ENCODE measurements at regions not wholly inside any gene's neighbourhood (a gene's known extent, or its start where the extent isn't known, plus 50 kb on each side); places are given as distances from the start of the nearest gene placed in this dataset.
A peak's percentile ranks its signal among the peaks of the same experiment; 100 is the strongest.

DNA sequence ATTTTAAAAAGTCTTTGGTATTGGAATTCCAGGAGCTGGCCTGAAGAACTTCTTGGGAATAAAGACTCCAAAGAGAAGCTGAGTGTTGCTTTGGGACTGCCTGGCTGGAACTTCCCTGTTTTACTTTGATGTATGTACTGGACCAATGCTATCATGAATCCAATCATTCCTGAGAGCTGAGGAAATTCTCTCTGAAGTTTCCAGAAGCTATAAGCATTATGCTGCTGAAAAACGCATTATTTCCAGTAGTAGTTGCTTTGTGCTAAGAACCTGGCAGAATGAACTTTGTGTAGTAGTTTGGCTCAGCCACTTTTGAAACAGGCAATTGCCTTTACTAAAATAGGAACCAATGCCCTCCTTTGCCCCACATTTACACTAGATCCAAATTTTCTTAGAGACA, 260.7 kb downstream of the HLX start:
- no peak for ATAC-seq (replicated peaks)
- DNase-seq = no peak
- no peaks in the 10 kb centered on the region for H3K27me3 Mint-ChIP-seq
- H3K36me3 Mint-ChIP-seq = peaks cover 0 to 11% of the 10 kb centered on the region in 2 donors
- no peak overlapping the region for H3K27ac Mint-ChIP-seq
- H3K9me3 Mint-ChIP-seq = peaks cover 5 to 14% of the 10 kb centered on the region in 2 donors
- H3K4me3 Mint-ChIP-seq = no peak overlapping the region
- peaks cover 0 to 2% of the 10 kb centered on the region in 2 donors for H3K4me1 Mint-ChIP-seq

DNA sequence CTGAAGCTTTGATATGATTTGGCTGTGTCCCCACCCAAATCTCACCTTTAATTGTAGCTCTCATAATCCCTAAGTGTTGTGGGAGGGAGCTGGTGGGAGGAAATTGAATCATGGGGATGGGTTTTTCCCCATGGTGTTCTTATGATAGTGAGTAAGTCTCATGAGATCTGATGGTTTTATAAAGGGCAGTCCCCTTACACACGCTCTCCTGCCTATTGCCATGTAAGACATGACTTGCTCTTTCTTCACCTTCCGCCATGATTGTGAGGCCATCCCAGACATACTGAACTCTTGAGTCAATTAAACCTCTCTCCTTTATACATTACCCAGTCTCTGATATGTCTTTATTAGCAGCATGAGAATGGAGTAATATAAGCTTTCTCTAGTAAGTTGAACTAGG, 261.9 kb downstream of the HLX start:
- Mint-ChIP-seq H3K4me3 (no peak overlapping the region), H3K9me3 (peaks cover 8 to 19% of the 10 kb centered on the region in 2 donors), H3K36me3 (peaks cover 2 to 15% of the 10 kb centered on the region in 2 donors), H3K4me1 (peaks cover 2 to 5% of the 10 kb centered on the region in 2 donors), H3K27me3 (peaks cover 0 to 5% of the 10 kb centered on the region in 2 donors), H3K27ac (no peak overlapping the region)
- ATAC-seq (replicated peaks) (peak in 1 of 2 donors; percentile 38), DNase-seq (no peak)

DNA sequence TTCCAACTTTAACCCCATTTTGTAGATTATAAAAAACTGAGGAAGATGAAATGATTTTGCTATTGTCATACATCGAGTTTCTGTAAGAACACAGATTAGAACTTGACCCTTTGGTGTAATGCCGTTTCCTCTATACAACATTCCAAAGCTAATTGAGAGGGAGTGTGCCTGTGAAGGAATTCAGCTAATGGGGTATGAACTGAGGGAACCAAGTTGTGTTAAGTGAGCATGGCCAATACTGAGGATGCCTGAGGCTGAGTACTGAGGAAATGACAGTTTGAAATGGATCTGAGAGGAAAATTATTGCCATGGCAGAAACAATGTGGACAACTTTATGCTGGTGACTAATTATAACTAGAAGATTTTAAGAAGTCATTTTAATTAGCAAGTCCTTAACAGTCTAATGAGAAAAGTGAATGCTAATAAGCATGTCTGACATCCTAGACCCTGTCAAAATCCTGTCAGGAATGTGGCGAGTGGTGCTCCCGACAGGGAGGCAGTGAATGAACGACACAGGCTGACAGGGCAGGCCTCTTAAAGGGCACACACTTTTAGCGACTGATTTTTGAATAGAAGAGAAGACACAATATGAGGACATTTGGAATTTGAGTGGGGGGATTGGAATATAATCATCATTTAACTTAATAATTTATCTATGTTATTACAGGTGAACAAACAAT, 262.5 kb downstream of the HLX start:
- DNase-seq (no peak), ATAC-seq (replicated peaks) (no peak)
- peaks cover 2 to 15% of the 10 kb centered on the region in 2 donors for H3K36me3 Mint-ChIP-seq
- peaks cover 0 to 5% of the 10 kb centered on the region in 2 donors for H3K27me3 Mint-ChIP-seq
- H3K4me3 Mint-ChIP-seq = no peak overlapping the region
- H3K4me1 Mint-ChIP-seq = peaks cover 2 to 5% of the 10 kb centered on the region in 2 donors
- peaks cover 8 to 19% of the 10 kb centered on the region in 2 donors for H3K9me3 Mint-ChIP-seq
- H3K27ac Mint-ChIP-seq = no peak overlapping the region

DNA sequence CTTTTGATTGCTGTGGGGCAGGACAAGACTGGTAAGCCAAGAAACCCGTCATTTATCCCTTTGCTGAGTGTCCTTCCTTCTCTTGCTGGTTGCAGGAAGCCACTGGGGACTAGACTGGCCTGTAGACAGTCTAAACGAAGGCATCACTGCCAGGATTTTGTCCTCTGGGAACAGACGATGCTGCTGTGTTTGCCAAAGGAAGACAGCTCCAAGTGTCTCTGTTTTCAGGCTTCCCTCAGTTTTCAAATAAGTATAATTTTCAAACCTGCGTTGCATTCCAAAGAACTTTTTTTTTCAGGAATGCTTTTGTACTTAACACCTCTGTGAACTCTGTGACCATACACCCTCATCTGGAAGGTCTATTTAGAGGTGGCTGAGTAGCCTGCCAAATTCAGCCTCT, 269.4 kb downstream of the HLX start:
- DNase-seq (no peak), ATAC-seq (replicated peaks) (no peak)
- Mint-ChIP-seq H3K27me3 (peaks cover 0 to 8% of the 10 kb centered on the region in 2 donors), H3K27ac (no peak overlapping the region), H3K4me1 (peaks cover 0 to 5% of the 10 kb centered on the region in 2 donors), H3K9me3 (peaks cover 5 to 11% of the 10 kb centered on the region in 2 donors), H3K36me3 (peaks cover 2 to 7% of the 10 kb centered on the region in 2 donors), H3K4me3 (no peak overlapping the region)

DNA sequence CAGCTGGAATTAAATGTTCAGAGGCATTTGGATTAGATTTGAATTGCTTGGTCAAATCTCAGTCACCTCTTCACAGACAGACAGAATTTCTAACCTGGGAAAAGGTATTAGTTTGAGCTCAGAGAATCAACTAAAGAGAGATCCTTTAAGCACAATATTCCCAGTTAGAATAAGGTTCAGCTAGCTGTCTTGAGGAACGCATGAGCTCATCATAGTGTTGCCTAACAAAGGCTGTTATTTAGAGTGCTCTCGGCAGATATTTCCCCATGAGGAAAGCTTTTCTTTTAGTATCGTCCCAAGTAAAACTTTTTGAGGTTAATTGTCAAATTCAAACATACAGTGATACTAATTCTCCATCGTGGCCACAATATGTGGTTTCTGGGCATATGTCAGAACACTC, 269.9 kb downstream of the HLX start:
- peaks cover 2 to 7% of the 10 kb centered on the region in 2 donors for H3K36me3 Mint-ChIP-seq
- H3K9me3 Mint-ChIP-seq = peaks cover 5 to 11% of the 10 kb centered on the region in 2 donors
- no peak for DNase-seq

DNA sequence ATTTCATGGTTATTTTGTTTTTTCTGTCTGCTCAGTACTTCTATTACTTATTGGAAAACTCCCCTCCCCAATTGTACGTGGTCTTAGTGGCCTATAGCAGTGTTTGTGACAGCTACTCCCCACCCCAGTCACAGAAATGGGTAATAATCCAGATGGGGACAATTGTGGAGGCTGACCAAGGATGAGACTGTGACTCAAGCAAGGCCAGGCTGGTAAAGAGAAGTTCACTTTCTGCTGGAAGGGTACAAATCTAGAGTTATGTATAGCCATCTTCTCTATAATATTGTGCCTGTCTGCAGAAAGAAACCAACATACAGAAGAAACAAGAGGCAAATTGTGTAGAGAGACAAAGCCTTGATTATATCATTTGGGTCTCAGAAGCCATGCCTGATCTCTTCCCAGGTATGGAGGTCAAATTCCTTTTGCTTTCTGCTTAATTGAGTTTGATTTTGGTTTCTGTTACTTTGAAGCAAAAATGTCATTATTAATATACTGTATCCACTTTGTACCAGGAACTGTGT, 270.4 kb downstream of the HLX start:
- ATAC-seq (replicated peaks) = no peak
- no peak for DNase-seq
- H3K4me3 Mint-ChIP-seq = no peak overlapping the region
- no peak overlapping the region for H3K27ac Mint-ChIP-seq
- peaks cover 0 to 9% of the 10 kb centered on the region in 2 donors for H3K27me3 Mint-ChIP-seq
- peaks cover 5 to 8% of the 10 kb centered on the region in 2 donors for H3K9me3 Mint-ChIP-seq
- peaks cover 2 to 7% of the 10 kb centered on the region in 2 donors for H3K36me3 Mint-ChIP-seq
- peaks cover 0 to 5% of the 10 kb centered on the region in 2 donors for H3K4me1 Mint-ChIP-seq

More for the DNA sequence above, 269.9 kb downstream of the HLX start:
- no peak overlapping the region for H3K4me3 Mint-ChIP-seq
- peaks cover 0 to 9% of the 10 kb centered on the region in 2 donors for H3K27me3 Mint-ChIP-seq
- no peak for ATAC-seq (replicated peaks)
- peaks cover 0 to 5% of the 10 kb centered on the region in 2 donors for H3K4me1 Mint-ChIP-seq
- H3K27ac Mint-ChIP-seq = no peak overlapping the region

DNA sequence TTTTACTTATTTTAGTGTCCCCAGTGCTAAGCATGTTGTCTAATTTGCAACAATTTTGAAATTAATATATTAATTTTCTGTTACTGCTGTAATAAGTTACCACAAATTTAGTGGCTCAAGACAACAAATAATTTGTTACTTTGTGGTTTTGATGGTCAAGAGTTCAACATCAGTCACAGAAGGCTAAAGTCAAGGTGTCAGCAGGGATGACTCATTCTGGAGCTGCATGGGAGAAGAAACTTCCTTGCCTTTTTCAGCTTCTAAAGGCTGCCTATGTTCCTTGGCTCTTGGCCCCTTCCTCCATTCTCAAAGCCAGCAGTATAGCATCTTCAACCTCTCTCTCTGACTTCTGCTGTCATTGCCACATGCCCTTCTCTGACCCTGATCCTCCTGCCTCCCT, 271.8 kb downstream of the HLX start:
- no peak overlapping the region for H3K4me3 Mint-ChIP-seq
- H3K9me3 Mint-ChIP-seq = peaks cover 2 to 3% of the 10 kb centered on the region in 2 donors
- DNase-seq (no peak), ATAC-seq (replicated peaks) (no peak)
- H3K36me3 Mint-ChIP-seq = peaks cover 0 to 3% of the 10 kb centered on the region in 2 donors
- peaks cover 0 to 2% of the 10 kb centered on the region in 2 donors for H3K4me1 Mint-ChIP-seq
- peaks cover 0 to 4% of the 10 kb centered on the region in 2 donors for H3K27me3 Mint-ChIP-seq
- no peak overlapping the region for H3K27ac Mint-ChIP-seq

DNA sequence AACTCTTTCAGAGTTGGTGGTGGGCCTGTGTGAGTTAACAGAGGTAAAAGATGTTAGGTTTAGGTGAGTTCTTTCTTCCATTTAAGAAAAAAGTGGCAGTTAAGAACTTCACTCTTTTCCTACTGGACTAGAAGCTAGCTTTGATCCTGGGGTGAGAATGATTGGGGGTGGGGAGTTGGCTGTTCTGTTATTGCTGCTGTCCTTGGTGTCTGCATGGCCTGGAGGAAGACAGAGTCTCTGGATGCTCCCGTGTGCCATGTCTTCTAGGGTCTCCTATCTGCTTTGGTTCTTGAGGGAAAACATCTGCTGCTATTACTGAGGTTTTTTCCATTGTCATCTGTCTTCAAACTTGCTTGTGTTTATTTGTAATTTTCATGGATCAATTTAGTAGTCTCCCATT, 275.7 kb downstream of the HLX start:
- DNase-seq = no peak
- Mint-ChIP-seq H3K4me3 (no peak overlapping the region), H3K27me3 (peaks cover 0 to 4% of the 10 kb centered on the region in 2 donors), H3K36me3 (peaks cover 0 to 3% of the 10 kb centered on the region in 2 donors), H3K27ac (no peak overlapping the region), H3K9me3 (peaks cover 2 to 3% of the 10 kb centered on the region in 2 donors), H3K4me1 (peaks cover 9 to 15% of the 10 kb centered on the region in 2 donors)
- ATAC-seq (replicated peaks) = no peak

DNA sequence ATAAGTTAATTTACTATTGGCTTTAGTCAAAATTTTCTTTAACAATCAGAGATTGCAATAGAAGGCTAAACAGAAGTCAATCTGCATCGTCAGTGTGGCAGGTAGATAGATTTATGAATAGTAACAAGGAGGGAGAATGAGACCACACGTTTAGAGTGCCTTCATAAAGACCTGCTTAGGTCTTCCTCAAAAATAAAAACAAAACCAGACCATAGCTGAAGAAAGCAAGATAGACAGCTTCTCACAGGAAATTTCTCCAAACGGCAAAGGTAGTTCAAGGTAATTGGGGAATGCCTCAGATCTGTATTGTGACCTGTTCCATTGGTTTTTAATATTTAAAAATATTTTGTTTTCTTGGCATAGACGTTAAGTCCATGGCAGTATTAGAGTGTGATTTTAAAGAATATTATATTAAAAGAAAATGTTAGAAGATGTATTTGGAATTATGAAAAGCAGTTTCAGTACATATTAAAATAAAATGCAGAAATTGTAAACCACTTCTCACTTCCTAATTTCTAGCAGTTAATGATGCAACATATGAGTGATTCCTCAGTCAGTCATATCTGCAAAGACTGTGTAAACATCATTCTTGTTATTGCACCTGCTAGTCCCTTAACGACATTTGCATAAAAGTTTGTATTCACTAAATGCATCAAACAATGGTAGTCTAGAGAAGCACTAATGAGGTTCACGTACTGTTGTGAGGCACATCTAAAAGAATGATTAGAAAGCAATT, 278.0 kb downstream of the HLX start:
- Mint-ChIP-seq H3K36me3 (no peaks in the 10 kb centered on the region), H3K27ac (no peak overlapping the region), H3K9me3 (no peaks in the 10 kb centered on the region), H3K4me1 (peaks cover 9 to 27% of the 10 kb centered on the region in 2 donors), H3K27me3 (peaks cover 4 to 10% of the 10 kb centered on the region in 2 donors), H3K4me3 (no peak overlapping the region)
- ATAC-seq (replicated peaks) (peak; percentile 100), DNase-seq (no peak)

DNA sequence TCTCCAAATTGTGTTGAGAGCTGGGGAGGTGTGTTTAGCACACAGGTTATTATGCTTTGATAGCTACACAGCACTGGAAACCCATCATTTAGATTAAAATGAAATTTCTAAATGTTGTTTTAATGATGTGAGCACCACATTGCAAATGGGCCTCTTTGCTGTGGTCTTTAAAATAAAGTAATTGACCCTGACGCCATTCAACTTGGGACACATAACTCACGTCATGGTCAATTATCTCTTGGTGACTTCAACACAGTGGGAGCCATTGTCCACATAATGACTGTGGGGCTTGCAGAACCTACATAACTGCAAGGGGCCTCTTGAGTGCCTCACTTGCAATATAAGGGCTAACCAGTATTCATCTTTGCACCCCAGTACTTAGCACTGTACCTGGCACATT, 280.4 kb downstream of the HLX start:
- Mint-ChIP-seq H3K4me1 (peaks cover 13 to 46% of the 10 kb centered on the region in 2 donors), H3K9me3 (no peaks in the 10 kb centered on the region)

DNA sequence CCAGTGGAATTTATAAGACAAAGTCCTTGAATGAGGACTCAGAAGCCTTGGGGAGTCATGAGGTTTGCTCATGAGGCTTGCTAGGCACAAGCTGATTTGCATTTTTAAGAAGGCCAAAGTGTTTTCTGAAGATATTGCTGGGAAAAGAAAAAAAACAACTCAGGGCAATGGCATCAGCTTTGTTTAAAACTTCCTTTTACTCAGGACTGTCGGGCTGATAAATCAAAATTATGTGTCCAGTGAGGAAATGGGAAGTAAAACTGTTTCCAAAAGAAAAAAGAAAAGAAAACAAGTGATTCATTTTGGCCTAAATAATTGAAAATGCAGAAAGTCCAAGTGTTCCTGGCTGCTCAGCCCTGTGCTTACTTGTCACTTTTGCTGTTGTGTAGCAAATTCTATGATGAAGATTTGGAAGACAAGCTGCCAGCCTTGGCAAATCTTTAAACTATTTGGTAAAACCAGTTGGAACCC, 282.4 kb downstream of the HLX start:
- no peak for DNase-seq
- Mint-ChIP-seq H3K27ac (peak overlapping the region; percentile 56), H3K27me3 (peaks cover 16% of the 10 kb centered on the region in 2 donors), H3K9me3 (no peaks in the 10 kb centered on the region), H3K4me1 (peaks cover 22 to 66% of the 10 kb centered on the region in 2 donors), H3K4me3 (no peak overlapping the region), H3K36me3 (peaks cover 0 to 4% of the 10 kb centered on the region in 2 donors)
- no peak for ATAC-seq (replicated peaks)

More for the DNA sequence above, 280.4 kb downstream of the HLX start:
- Mint-ChIP-seq H3K27me3 (peaks cover 9 to 16% of the 10 kb centered on the region in 2 donors), H3K27ac (no peak overlapping the region), H3K4me3 (no peak overlapping the region), H3K36me3 (no peaks in the 10 kb centered on the region)
- no peak for ATAC-seq (replicated peaks)
- no peak for DNase-seq

DNA sequence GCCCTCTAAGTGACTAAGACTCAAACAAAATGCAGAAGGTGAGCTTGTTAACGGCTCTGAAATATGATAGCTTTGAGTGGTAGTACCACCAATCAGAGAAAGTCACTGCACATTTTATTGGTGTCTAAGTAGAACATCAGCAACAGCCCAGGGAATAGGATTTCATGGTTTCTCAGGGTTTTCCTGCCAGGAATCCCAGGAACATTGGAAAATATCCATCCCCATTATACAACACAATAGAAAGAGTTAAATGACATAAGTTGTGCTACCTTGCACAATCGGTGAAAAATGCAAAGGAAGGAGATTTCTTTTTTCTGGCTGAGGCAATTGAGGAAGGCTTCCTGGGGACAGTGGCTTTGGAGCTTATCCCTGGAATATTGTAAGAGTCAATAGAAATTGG, 283.1 kb downstream of the HLX start:
- ATAC-seq (replicated peaks) = no peak
- Mint-ChIP-seq H3K9me3 (no peaks in the 10 kb centered on the region), H3K27ac (no peak overlapping the region), H3K4me1 (peaks cover 24 to 68% of the 10 kb centered on the region in 2 donors), H3K27me3 (peaks cover 16% of the 10 kb centered on the region in 2 donors), H3K36me3 (peaks cover 0 to 4% of the 10 kb centered on the region in 2 donors), H3K4me3 (no peak overlapping the region)
- DNase-seq = no peak

DNA sequence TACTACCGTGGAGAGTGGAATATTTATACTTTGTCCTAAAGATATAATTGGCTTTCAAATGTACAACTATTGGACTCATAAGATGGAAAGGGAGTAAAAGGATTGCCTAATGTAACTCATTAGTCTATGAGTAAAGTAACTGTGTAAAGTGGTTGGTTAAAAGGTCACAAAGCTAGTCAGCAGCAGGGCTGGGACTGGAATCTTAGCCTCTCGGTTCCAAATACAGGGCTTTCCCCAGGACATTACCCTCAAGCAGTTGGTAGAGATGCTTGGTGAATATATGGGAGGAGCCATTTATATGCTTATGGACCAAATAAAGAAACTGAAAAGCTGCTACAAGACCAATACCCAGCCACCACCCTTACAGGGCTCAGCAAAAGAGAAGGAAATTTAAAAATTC, 283.7 kb downstream of the HLX start:
- ATAC-seq (replicated peaks) (no peak), DNase-seq (no peak)
- peaks cover 30 to 74% of the 10 kb centered on the region in 2 donors for H3K4me1 Mint-ChIP-seq
- H3K9me3 Mint-ChIP-seq = no peaks in the 10 kb centered on the region
- H3K27me3 Mint-ChIP-seq = peaks cover 16% of the 10 kb centered on the region in 2 donors
- H3K36me3 Mint-ChIP-seq = peaks cover 0 to 4% of the 10 kb centered on the region in 2 donors
- no peak overlapping the region for H3K4me3 Mint-ChIP-seq
- no peak overlapping the region for H3K27ac Mint-ChIP-seq

DNA sequence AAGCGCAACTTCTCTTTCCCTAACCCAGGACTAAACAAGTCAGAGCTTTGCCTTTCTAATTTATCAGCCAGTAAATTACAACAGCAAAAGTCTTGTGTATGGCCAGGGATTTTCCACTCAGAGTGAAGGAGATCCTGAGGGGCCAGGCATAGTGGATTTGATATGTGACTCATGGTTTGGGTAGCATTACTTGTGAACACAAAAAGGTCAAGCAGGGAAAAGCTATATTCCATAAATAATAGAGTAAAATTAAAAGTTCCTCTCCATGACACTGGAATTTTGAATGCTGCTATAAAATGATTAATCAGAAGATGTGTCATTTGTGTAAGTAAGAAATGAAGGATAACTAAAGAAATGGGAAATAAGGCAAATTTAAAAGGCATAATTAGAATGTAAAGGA, 284.8 kb downstream of the HLX start:
- Mint-ChIP-seq H3K36me3 (peaks cover 0 to 4% of the 10 kb centered on the region in 2 donors), H3K27ac (no peak overlapping the region), H3K4me1 (peaks cover 31 to 71% of the 10 kb centered on the region in 2 donors), H3K27me3 (peaks cover 16% of the 10 kb centered on the region in 2 donors), H3K9me3 (no peaks in the 10 kb centered on the region), H3K4me3 (no peak overlapping the region)
- ATAC-seq (replicated peaks) = no peak
- no peak for DNase-seq

Data from stimulated activated naive B cell treated with anti-CD40 and anti-IgM and Interleukin-4, amounts not matched to agents 10 μg/mL and 1 μg/mL and 100 μg/mL, for 72 hours (primary cell).